ENCODE measurements at regions not wholly inside any gene's neighbourhood (a gene's known extent, or its start where the extent isn't known, plus 50 kb on each side); places are given as distances from the start of the nearest gene placed in this dataset.

DNA sequence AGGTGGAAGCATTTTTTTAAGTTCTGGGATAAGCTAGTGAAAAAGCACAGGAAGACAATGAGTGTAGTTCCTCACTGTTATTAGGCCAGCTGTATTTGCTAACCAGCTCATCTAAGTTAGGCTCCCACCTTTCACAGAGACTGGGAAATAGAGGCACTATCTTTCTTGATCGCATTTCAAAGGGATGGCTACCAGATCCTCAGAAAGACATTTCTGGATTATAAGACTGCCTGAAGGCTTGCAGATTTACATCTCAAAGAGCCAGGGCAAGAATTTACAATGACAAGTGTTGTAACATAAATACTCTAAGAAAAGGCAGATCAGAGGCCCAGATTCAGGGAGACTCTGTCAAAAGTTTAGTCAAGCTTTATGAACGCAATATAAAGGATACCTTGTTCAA, 1005.5 kb downstream of the PCDH9 start:
- TF ChIP-seq, protein P1, sequence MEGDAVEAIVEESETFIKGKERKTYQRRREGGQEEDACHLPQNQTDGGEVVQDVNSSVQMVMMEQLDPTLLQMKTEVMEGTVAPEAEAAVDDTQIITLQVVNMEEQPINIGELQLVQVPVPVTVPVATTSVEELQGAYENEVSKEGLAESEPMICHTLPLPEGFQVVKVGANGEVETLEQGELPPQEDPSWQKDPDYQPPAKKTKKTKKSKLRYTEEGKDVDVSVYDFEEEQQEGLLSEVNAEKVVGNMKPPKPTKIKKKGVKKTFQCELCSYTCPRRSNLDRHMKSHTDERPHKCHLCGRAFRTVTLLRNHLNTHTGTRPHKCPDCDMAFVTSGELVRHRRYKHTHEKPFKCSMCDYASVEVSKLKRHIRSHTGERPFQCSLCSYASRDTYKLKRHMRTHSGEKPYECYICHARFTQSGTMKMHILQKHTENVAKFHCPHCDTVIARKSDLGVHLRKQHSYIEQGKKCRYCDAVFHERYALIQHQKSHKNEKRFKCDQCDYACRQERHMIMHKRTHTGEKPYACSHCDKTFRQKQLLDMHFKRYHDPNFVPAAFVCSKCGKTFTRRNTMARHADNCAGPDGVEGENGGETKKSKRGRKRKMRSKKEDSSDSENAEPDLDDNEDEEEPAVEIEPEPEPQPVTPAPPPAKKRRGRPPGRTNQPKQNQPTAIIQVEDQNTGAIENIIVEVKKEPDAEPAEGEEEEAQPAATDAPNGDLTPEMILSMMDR (IDR thresholded peaks at IDR 0.05), result no peak
- no peak for TF ChIP-seq POLR2A (IDR thresholded peaks at IDR 0.05)

Measured in ovary (tissue), 3 donors.